Caco-2 (cell line): ENCODE measurements at regions not wholly inside any gene's neighbourhood (a gene's known extent, or its start where the extent isn't known, plus 50 kb on each side); places are given as distances from the start of the nearest gene placed in this dataset.
A peak's percentile ranks its signal among the peaks of the same experiment; 100 is the strongest.

Experiments
- BruUV-seq: library from RNA; stranded (reverse); fragments of 400-500 nt; replicated peaks from 2 replicates; lab custom pipeline; 2021; lab: Mats Ljungman, UMichigan
- CTCF ChIA-PET: fragments of 300-600 bp; sonication (Branson Sonifier 250); formaldehyde crosslinking; loops from one replicate; lab custom pipeline; 2022; ENCODE audit warnings: antibody characterized with exemption; lab: Charles Lee
- POLR2A ChIA-PET: fragments of 300-600 bp; sonication (Branson Sonifier 250); formaldehyde crosslinking; loops from one replicate; lab custom pipeline; 2022; ENCODE audit warnings: antibody characterized with exemption; lab: Charles Lee
- DNase-seq, 2 experiments: peaks; one replicate each; pipeline versions ENCODE4 v3.0.0 to v3.0.0-alpha.2; 2020 to 2022
- H3K27me3 ChIP-seq: replicated peaks from 2 replicates; pipeline ENCODE4 v1.6.0; 2011; ENCODE audit warnings: low read length; ENCODE audit not compliant: control insufficient read depth, insufficient read depth
- H3K36me3 ChIP-seq: 2 replicates; pipeline ENCODE4 v1.5.1; 2011; ENCODE audit warnings: low read length; ENCODE audit not compliant: control insufficient read depth, insufficient read depth
- H3K4me1 ChIP-seq: fragments of 250-450 bp; sonication (Bioruptor Pico); 2 replicates; pipeline ENCODE4 v1.5.1; 2020; ENCODE audit warnings: mild to moderate bottlenecking
- H3K4me3 ChIP-seq: 2 replicates; pipeline ENCODE4 v1.5.1; 2011; ENCODE audit warnings: low read depth, mild to moderate bottlenecking, control low read depth, low read length
- H3K9me3 ChIP-seq: fragments of 250-450 bp; sonication (Bioruptor Pico); 2 replicates; pipeline ENCODE4 v1.5.1; 2020; ENCODE audit warnings: mild to moderate bottlenecking, moderate library complexity
- H3K27ac Mint-ChIP-seq: one replicate; pipeline ENCODE4 v1.8.0; 2022; ENCODE audit warnings: mixed read lengths; ENCODE audit not compliant: unreplicated experiment
- H3K27me3 Mint-ChIP-seq: one replicate; pipeline ENCODE4 v1.8.0; 2022; ENCODE audit warnings: mixed read lengths; ENCODE audit not compliant: insufficient read depth, unreplicated experiment
- H3K36me3 Mint-ChIP-seq: one replicate; pipeline ENCODE4 v1.8.0; 2022; ENCODE audit warnings: mild to moderate bottlenecking, mixed read lengths; ENCODE audit not compliant: insufficient read depth, unreplicated experiment
- H3K4me1 Mint-ChIP-seq: one replicate; pipeline ENCODE4 v1.8.0; 2022; ENCODE audit warnings: low read depth, mixed read lengths; ENCODE audit not compliant: unreplicated experiment
- H3K4me3 Mint-ChIP-seq: one replicate; pipeline ENCODE4 v1.8.0; 2022; ENCODE audit warnings: mild to moderate bottlenecking, moderate library complexity, mixed read lengths; ENCODE audit not compliant: unreplicated experiment
- H3K9me3 Mint-ChIP-seq: one replicate; pipeline ENCODE4 v1.8.0; 2022; ENCODE audit warnings: mixed read lengths; ENCODE audit not compliant: unreplicated experiment
- intact Hi-C: fragments of 100-400 bp; cut with micrococcal nuclease; formaldehyde crosslinking; loops from one replicate; pipeline ENCODE4 v1.10.0; 2022; ENCODE audit not compliant: unreplicated experiment
- TF ChIP-seq, protein P1 (sequence below), 2 experiments: fragments of 200-600 bp in 1 of 2; IDR thresholded peaks; 1 replicate in 1 of 2; 2 replicates in 1 of 2; pipeline versions ENCODE4 v1.5.1 to v1.8.0; 2011 to 2022; ENCODE audit warnings: antibody characterized with exemption in 1 of 2, control low read depth in 1 of 2, inconsistent platforms in 1 of 2, low read depth in 1 of 2, low read length in 1 of 2, mild to moderate bottlenecking in 1 of 2, moderate library complexity in 1 of 2; ENCODE audit not compliant: insufficient read depth in 1 of 2, severe bottlenecking in 1 of 2, unreplicated experiment in 1 of 2

DNA sequence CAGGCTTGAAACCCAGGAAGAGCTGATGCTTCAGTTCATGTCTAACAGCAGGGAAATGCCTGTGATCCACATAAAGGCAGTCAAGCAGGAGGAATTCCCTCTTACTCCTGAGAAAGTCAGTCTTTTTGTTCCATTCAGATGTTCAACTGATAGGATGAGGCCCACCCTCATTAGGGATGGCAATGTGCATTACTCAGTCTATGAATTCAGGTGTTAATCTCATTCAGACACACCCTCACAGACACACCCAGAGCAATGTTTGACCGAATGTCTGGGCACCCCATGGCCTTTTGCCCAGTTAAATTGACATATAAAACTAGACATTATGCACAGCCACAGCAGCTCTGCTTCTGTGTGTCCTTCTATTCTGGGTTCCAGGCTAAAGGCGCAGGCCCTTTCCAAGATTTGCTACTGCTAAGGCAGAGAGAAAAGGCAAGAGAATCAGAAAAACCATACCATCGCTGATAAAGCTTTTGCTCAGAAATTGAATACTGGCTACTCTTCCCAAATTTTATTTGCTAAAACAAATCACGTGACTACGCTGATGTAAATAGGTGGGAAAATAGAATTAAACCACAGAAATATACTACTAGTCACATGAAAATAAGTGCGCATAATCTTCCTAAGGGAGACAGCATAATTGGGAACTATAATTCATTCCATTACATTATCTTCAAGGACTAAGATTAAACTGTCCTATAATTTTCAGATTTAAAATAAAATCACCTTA lies 625.0 kb upstream of the MAN1A1 start:
- no peaks in the 10 kb centered on the region for H3K27me3 Mint-ChIP-seq
- H3K27ac Mint-ChIP-seq = no peak overlapping the region
- TF ChIP-seq, protein P1, sequence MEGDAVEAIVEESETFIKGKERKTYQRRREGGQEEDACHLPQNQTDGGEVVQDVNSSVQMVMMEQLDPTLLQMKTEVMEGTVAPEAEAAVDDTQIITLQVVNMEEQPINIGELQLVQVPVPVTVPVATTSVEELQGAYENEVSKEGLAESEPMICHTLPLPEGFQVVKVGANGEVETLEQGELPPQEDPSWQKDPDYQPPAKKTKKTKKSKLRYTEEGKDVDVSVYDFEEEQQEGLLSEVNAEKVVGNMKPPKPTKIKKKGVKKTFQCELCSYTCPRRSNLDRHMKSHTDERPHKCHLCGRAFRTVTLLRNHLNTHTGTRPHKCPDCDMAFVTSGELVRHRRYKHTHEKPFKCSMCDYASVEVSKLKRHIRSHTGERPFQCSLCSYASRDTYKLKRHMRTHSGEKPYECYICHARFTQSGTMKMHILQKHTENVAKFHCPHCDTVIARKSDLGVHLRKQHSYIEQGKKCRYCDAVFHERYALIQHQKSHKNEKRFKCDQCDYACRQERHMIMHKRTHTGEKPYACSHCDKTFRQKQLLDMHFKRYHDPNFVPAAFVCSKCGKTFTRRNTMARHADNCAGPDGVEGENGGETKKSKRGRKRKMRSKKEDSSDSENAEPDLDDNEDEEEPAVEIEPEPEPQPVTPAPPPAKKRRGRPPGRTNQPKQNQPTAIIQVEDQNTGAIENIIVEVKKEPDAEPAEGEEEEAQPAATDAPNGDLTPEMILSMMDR (IDR thresholded peaks at IDR 0.05; ENCODE audit: insufficient read depth in 1 of 2, low read depth in 1 of 2, low read length in 1 of 2, severe bottlenecking in 1 of 2, unreplicated experiment in 1 of 2) = no peak
- DNase-seq = no peak
- H3K4me3 ChIP-seq = no peak overlapping the region
- no peaks in the 10 kb centered on the region for H3K9me3 ChIP-seq
- no peaks in the 10 kb centered on the region for H3K36me3 ChIP-seq
- ChIA-PET CTCF (interaction anchor here (0.6 kb wide), 1 partner anchor 122 kb away, joined by 6 read pairs; no protein-coding TSS in a partner anchor), POLR2A (no interaction called here)
- no peaks in the 10 kb centered on the region for H3K36me3 Mint-ChIP-seq
- H3K4me3 Mint-ChIP-seq = no peak overlapping the region
- H3K9me3 Mint-ChIP-seq = no peaks in the 10 kb centered on the region
- no peaks in the 10 kb centered on the region for H3K27me3 ChIP-seq
- intact Hi-C loops = no loop called here
- H3K4me1 ChIP-seq = no peaks in the 10 kb centered on the region
- BruUV-seq = no TSS peak
- no peaks in the 10 kb centered on the region for H3K4me1 Mint-ChIP-seq

DNA sequence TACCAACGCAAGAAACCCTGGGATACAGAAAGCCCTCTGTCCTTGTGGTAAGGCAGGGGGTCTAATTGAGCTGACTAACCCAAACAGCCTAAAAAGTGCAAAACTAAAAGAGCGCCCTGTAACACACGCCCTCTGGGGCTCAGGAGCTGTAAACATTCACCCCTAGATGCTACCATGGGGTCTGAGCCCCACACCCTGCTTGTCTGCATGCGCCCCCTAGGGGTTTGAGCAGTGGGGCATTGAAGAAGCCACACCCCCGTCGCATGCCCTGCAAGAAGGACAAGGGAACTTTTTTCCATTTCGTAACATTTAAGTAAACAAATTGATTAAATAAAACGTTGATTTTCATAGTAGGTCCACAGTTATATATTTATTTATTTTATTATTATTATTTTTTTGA lies 616.9 kb upstream of the MAN1A1 start:
- no peak overlapping the region for H3K4me3 ChIP-seq
- no peak overlapping the region for H3K27ac Mint-ChIP-seq
- peak in 1 of 2 experiments; percentile 38 for DNase-seq
- TF ChIP-seq, protein P1 (IDR thresholded peaks at IDR 0.05; ENCODE audit: insufficient read depth in 1 of 2, low read depth in 1 of 2, low read length in 1 of 2, severe bottlenecking in 1 of 2, unreplicated experiment in 1 of 2) = peak in 1 of 2 experiments; percentile 10
- intact Hi-C loops = no loop called here
- H3K4me1 ChIP-seq = no peaks in the 10 kb centered on the region
- H3K9me3 Mint-ChIP-seq = no peaks in the 10 kb centered on the region
- BruUV-seq = no TSS peak
- ChIA-PET POLR2A (no interaction called here), CTCF (no interaction called here)
- H3K27me3 Mint-ChIP-seq = no peaks in the 10 kb centered on the region
- H3K4me1 Mint-ChIP-seq = no peaks in the 10 kb centered on the region
- no peak overlapping the region for H3K4me3 Mint-ChIP-seq
- H3K36me3 Mint-ChIP-seq = no peaks in the 10 kb centered on the region
- no peaks in the 10 kb centered on the region for H3K36me3 ChIP-seq
- no peaks in the 10 kb centered on the region for H3K9me3 ChIP-seq
- H3K27me3 ChIP-seq = no peaks in the 10 kb centered on the region

DNA sequence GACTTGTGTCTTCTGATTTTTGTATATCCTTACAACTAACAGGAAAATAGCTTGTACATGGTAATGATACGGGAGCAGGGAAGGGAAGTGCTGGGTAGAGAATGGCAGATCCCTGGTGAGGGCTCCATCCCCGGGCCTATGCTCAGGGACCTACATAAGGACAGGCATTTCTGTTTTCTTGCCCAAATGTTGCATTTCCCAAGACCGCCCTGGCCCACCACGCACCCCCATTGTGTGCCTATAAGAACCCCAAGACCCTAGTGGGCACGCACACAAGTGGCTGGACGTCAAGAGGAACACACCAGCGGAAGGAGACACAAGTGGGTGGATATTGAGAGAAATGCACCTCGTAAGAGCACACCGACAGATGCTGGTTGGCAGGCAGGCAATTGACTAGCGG lies 616.3 kb upstream of the MAN1A1 start:
- Mint-ChIP-seq H3K27me3 (no peaks in the 10 kb centered on the region), H3K4me1 (no peaks in the 10 kb centered on the region), H3K9me3 (no peaks in the 10 kb centered on the region), H3K27ac (no peak overlapping the region), H3K36me3 (no peaks in the 10 kb centered on the region), H3K4me3 (no peak overlapping the region)
- intact Hi-C loops = no loop called here
- BruUV-seq = no TSS peak
- ChIA-PET POLR2A (no interaction called here), CTCF (no interaction called here)
- Histone ChIP-seq H3K27me3 (no peaks in the 10 kb centered on the region), H3K4me3 (no peak overlapping the region), H3K4me1 (no peaks in the 10 kb centered on the region), H3K9me3 (no peaks in the 10 kb centered on the region), H3K36me3 (no peaks in the 10 kb centered on the region)
- TF ChIP-seq, protein P1 (IDR thresholded peaks at IDR 0.05; ENCODE audit: insufficient read depth in 1 of 2, low read depth in 1 of 2, low read length in 1 of 2, severe bottlenecking in 1 of 2, unreplicated experiment in 1 of 2) = no peak
- no peak for DNase-seq
